ENCODE measurements at regions not wholly inside any gene's neighbourhood (a gene's known extent, or its start where the extent isn't known, plus 50 kb on each side); places are given as distances from the start of the nearest gene placed in this dataset.
A peak's percentile ranks its signal among the peaks of the same experiment; 100 is the strongest.

- CTCF ChIA-PET (ENCODE audit: partially characterized antibody): interaction anchor here (1.1 to 1.8 kb wide), 4 partner anchors 9 to 38 kb away, joined by 3 to 5 read pairs (median 4); no protein-coding TSS in a partner anchor
- no peak for DNase-seq (ENCODE audit: low read depth in 1 of 2, low spot score in 2 of 2)
Measured at GRCh38 chr3:193809106-193809505, 216.1 kb downstream of the OPA1 start.

More at GRCh38 chr3:193809106-193809505, 216.1 kb downstream of the OPA1 start:
- Histone ChIP-seq H2AK5ac (ENCODE audit: low read depth, low read length) (no peak overlapping the region), H2BK12ac (ENCODE audit: low read depth, low read length) (peak overlapping the region; percentile 5; the same call in 1 of the 2 replicates), H2BK15ac (ENCODE audit: low read length) (no peak overlapping the region), H4K20me1 (replicated peaks in 1 of 2; ENCODE audit: control insufficient read depth in 1 of 2, insufficient read depth in 2 of 2, low read length in 2 of 2) (no peaks in the 10 kb centered on the region), H3K4me1 (replicated peaks in 1 of 4; ENCODE audit: control insufficient read depth in 3 of 4, insufficient read depth in 4 of 4, low read length in 3 of 4) (peaks cover 24 to 40% (median 37%) of the 10 kb centered on the region in 4 experiments), H4K8ac (ENCODE audit: extremely low read depth, insufficient read depth, low read length) (no peak overlapping the region), H2BK20ac (ENCODE audit: low read length) (peak overlapping the region; percentile 72; the same call in 1 of the 2 replicates), H3K14ac (ENCODE audit: insufficient read length) (no peak overlapping the region), H3K4me2 (ENCODE audit: insufficient read depth in 1 of 2, low read depth in 2 of 2, low read length in 2 of 2) (no peak overlapping the region), H3K23ac (ENCODE audit: insufficient read length) (no peak overlapping the region), H3K27me3 (replicated peaks in 1 of 4; ENCODE audit: control insufficient read depth in 3 of 4, extremely low read depth in 1 of 4, insufficient read depth in 3 of 4, low read length in 3 of 4) (no peaks in the 10 kb centered on the region; a peak in 1 of 7 replicates), H3K4me3 (ENCODE audit: extremely low read depth in 1 of 4, insufficient read depth in 2 of 4, low read depth in 3 of 4, low read length in 4 of 4) (no peak overlapping the region), H3K56ac (replicated peaks; ENCODE audit: insufficient read length, low read depth, low read length) (no peak overlapping the region), H3K27ac (ENCODE audit: low read depth, low read length) (no peak overlapping the region), H3K9me3 (ENCODE audit: insufficient read depth in 2 of 2, low read depth in 1 of 2, low read length in 1 of 2) (no peaks in the 10 kb centered on the region), H4K5ac (ENCODE audit: insufficient read length, low read depth, low read length) (no peak overlapping the region), H2BK120ac (replicated peaks; ENCODE audit: low read depth, low read length) (peak overlapping the region; percentile 47), H2AFZ (ENCODE audit: low read length) (no peak overlapping the region), H3K79me2 (ENCODE audit: control insufficient read depth in 1 of 2, insufficient read depth in 2 of 2, low read length in 2 of 2) (no peaks in the 10 kb centered on the region), H3K18ac (ENCODE audit: extremely low read depth, low read length) (peak overlapping the region; percentile 49; the same call in 1 of the 2 replicates), H3K36me3 (ENCODE audit: control insufficient read depth in 2 of 4, insufficient read depth in 4 of 4, low read length in 3 of 4) (no peaks in the 10 kb centered on the region), H3K4ac (replicated peaks; ENCODE audit: insufficient read length, low read depth, low read length) (no peak overlapping the region), H3K9ac (replicated peaks in 1 of 4; ENCODE audit: extremely low read depth in 1 of 4, low read depth in 3 of 4, low read length in 3 of 4) (no peak overlapping the region), H2BK5ac (ENCODE audit: low read depth, low read length) (peak overlapping the region; percentile 58; the same call in 1 of the 2 replicates), H3K79me1 (ENCODE audit: low read depth, low read length) (no peaks in the 10 kb centered on the region), H3K23me2 (ENCODE audit: low read depth, low read length) (no peaks in the 10 kb centered on the region), H4K91ac (replicated peaks; ENCODE audit: insufficient read length, low read length) (no peak overlapping the region)
- TF ChIP-seq MAFK (IDR thresholded peaks at IDR 0.05; ENCODE audit: low read depth, low read length): no peak
- TF ChIP-seq TBP (IDR thresholded peaks at IDR 0.05; ENCODE audit: low read depth, low read length): no peak
- TF ChIP-seq SIN3A (conservative IDR thresholded peaks at IDR 0.05 in 1 of 2, IDR thresholded peaks at IDR 0.05 in 1 of 2; ENCODE audit: low read depth in 1 of 2, low read length in 2 of 2): 0 out of 4 replicates have a peak, but pooled peaks of 1 of the 2 experiments have one; percentile 27
- no peak for FAIRE-seq
- POLR2A ChIA-PET (ENCODE audit: partially characterized antibody): interaction anchor here (1.0 to 1.6 kb wide), 2 partner anchors 27 to 332 kb away, joined by 4 read pairs; no protein-coding TSS in a partner anchor
- 56% methylated on average over 2 of the region's 2 CpGs; no CpG with 5 or more reads in 1 of the 2 experiments for WGBS, 2 experiments (ENCODE audit: extremely low coverage in 1 of 2, insufficient coverage in 1 of 2, insufficient read length in 1 of 2, insufficient replicate concordance in 2 of 2, low coverage in 1 of 2, low lambda C conversion rate in 2 of 2, missing lambda C conversion rate in 1 of 2)

Data from H1 (cell line).